Activated CD4-positive, alpha-beta memory T cell treated with anti-CD3 and anti-CD28 coated beads for 36 hours (primary cell): ENCODE measurements at regions not wholly inside any gene's neighbourhood (a gene's known extent, or its start where the extent isn't known, plus 50 kb on each side); places are given as distances from the start of the nearest gene placed in this dataset.

Source experiments
- CTCF ChIA-PET: fragments of 350-600 bp; sonication (Branson Sonifier 250); formaldehyde crosslinking; loops from one replicate; lab custom pipeline; 2021; ENCODE audit warnings: antibody characterized with exemption, inconsistent platforms; lab: Charles Lee
- POLR2A ChIA-PET: fragments of 350-600 bp; sonication (Branson Sonifier 250); formaldehyde crosslinking; loops from one replicate; lab custom pipeline; 2021; ENCODE audit warnings: antibody characterized with exemption; lab: Charles Lee
- DNase-seq: peaks from one replicate; pipeline ENCODE4 v3.0.0-alpha.2; 2020
- H3K27ac Mint-ChIP-seq: one replicate; pipeline ENCODE4 v1.8.0; 2021; ENCODE audit warnings: mixed read lengths
- H3K27me3 Mint-ChIP-seq: one replicate; pipeline ENCODE4 v1.8.0; 2021; ENCODE audit warnings: mixed read lengths
- H3K36me3 Mint-ChIP-seq: one replicate; pipeline ENCODE4 v1.8.0; 2021; ENCODE audit warnings: mixed read lengths
- H3K4me1 Mint-ChIP-seq: one replicate; pipeline ENCODE4 v1.8.0; 2021; ENCODE audit warnings: low read depth, mixed read lengths
- H3K4me3 Mint-ChIP-seq: one replicate; pipeline ENCODE4 v1.8.0; 2021; ENCODE audit warnings: mild to moderate bottlenecking, mixed read lengths
- H3K9me3 Mint-ChIP-seq: one replicate; pipeline ENCODE4 v1.8.0; 2021; ENCODE audit warnings: mixed read lengths
- intact Hi-C: fragments of 100-400 bp; cut with micrococcal nuclease; formaldehyde crosslinking; loops from one replicate; pipeline ENCODE4 v1.15.1; 2023

GRCh38 chr1:221812088-221812752 is 70.3 kb upstream of the DUSP10 start:
- Mint-ChIP-seq H3K27me3 (no peaks in the 10 kb centered on the region), H3K36me3 (no peaks in the 10 kb centered on the region), H3K9me3 (no peaks in the 10 kb centered on the region), H3K4me3 (no peak overlapping the region), H3K4me1 (peaks cover 27% of the 10 kb centered on the region), H3K27ac (no peak overlapping the region)
- ChIA-PET CTCF (no interaction called here), POLR2A (no interaction called here)
- no peak for DNase-seq
- intact Hi-C loops, result no loop called here

- Mint-ChIP-seq H3K27ac (peak overlapping the region; percentile 21), H3K27me3 (no peaks in the 10 kb centered on the region), H3K4me3 (no peak overlapping the region), H3K36me3 (no peaks in the 10 kb centered on the region), H3K4me1 (peaks cover 29% of the 10 kb centered on the region), H3K9me3 (no peaks in the 10 kb centered on the region)
- intact Hi-C loops, result loop anchor here (2.0 kb wide), 1 partner anchor 18 kb away; no protein-coding TSS in a partner anchor
- CTCF ChIA-PET, result interaction anchor here (0.6 kb wide), 1 partner anchor 19 kb away, joined by 3 read pairs; no protein-coding TSS in a partner anchor
- POLR2A ChIA-PET, result interaction anchor here (1.6 kb wide), 1 partner anchor 16 kb away, joined by 3 read pairs; no protein-coding TSS in a partner anchor
- no peak for DNase-seq
These were observed 68.5 kb upstream of the DUSP10 start for GRCh38 chr1:221810406-221810805.

GRCh38 chr1:221809091-221810029 is 67.5 kb upstream of the DUSP10 start:
- CTCF ChIA-PET, result interaction anchor here (0.8 to 1.1 kb wide), 2 partner anchors 16 to 27 kb away, joined by 3 read pairs; no protein-coding TSS in a partner anchor
- Mint-ChIP-seq H3K36me3 (no peaks in the 10 kb centered on the region), H3K27me3 (no peaks in the 10 kb centered on the region), H3K27ac (no peak overlapping the region), H3K9me3 (no peaks in the 10 kb centered on the region), H3K4me1 (peaks cover 35% of the 10 kb centered on the region), H3K4me3 (no peak overlapping the region)
- intact Hi-C loops, result loop anchor here (1.0 to 2.0 kb wide), 5 partner anchors 15 to 67 kb away; partner anchors contain the start of gene DUSP10
- no peak for DNase-seq
- POLR2A ChIA-PET, result interaction anchor here (1.6 kb wide), 1 partner anchor 15 kb away, joined by 3 read pairs; no protein-coding TSS in a partner anchor

- CTCF ChIA-PET, result no interaction called here
- Mint-ChIP-seq H3K36me3 (no peaks in the 10 kb centered on the region), H3K4me1 (peaks cover 40% of the 10 kb centered on the region), H3K9me3 (no peaks in the 10 kb centered on the region), H3K27ac (no peak overlapping the region), H3K27me3 (no peaks in the 10 kb centered on the region), H3K4me3 (no peak overlapping the region)
- intact Hi-C loops, result no loop called here
- POLR2A ChIA-PET, result interaction anchor here (0.7 kb wide), 1 partner anchor 65 kb away, joined by 3 read pairs; the partner anchor contains the start of gene DUSP10
- no peak for DNase-seq
These were observed 65.1 kb upstream of the DUSP10 start for GRCh38 chr1:221806984-221807383.

GRCh38 chr1:221806236-221806635 is 64.3 kb upstream of the DUSP10 start:
- no peak for DNase-seq
- Mint-ChIP-seq H3K9me3 (no peaks in the 10 kb centered on the region), H3K27ac (no peak overlapping the region), H3K4me1 (peaks cover 44% of the 10 kb centered on the region), H3K4me3 (no peak overlapping the region), H3K36me3 (no peaks in the 10 kb centered on the region), H3K27me3 (no peaks in the 10 kb centered on the region)
- intact Hi-C loops, result no loop called here
- CTCF ChIA-PET, result interaction anchor here (0.8 kb wide), 1 partner anchor 39 kb away, joined by 4 read pairs; no protein-coding TSS in a partner anchor
- POLR2A ChIA-PET, result no interaction called here

- peaks cover 3% of the 10 kb centered on the region for H3K9me3 Mint-ChIP-seq
- ChIA-PET CTCF (no interaction called here), POLR2A (no interaction called here)
- H3K36me3 Mint-ChIP-seq, result peaks cover 2% of the 10 kb centered on the region
- peaks cover 35% of the 10 kb centered on the region for H3K4me1 Mint-ChIP-seq
- no peak overlapping the region for H3K4me3 Mint-ChIP-seq
- H3K27me3 Mint-ChIP-seq, result no peaks in the 10 kb centered on the region
- no peak for DNase-seq
- intact Hi-C loops, result no loop called here
- no peak overlapping the region for H3K27ac Mint-ChIP-seq
These were observed 63.2 kb upstream of the DUSP10 start for GRCh38 chr1:221805121-221805520.

GRCh38 chr1:221804303-221804702 is 62.4 kb upstream of the DUSP10 start:
- H3K27ac Mint-ChIP-seq, result no peak overlapping the region
- H3K36me3 Mint-ChIP-seq, result peaks cover 3% of the 10 kb centered on the region
- no peak overlapping the region for H3K4me3 Mint-ChIP-seq
- ChIA-PET CTCF (no interaction called here), POLR2A (no interaction called here)
- DNase-seq, result no peak
- peaks cover 7% of the 10 kb centered on the region for H3K9me3 Mint-ChIP-seq
- intact Hi-C loops, result no loop called here
- peaks cover 27% of the 10 kb centered on the region for H3K4me1 Mint-ChIP-seq
- no peaks in the 10 kb centered on the region for H3K27me3 Mint-ChIP-seq

- intact Hi-C loops, result loop anchor here (1.0 kb wide), 1 partner anchor 22 kb away; no protein-coding TSS in a partner anchor
- Mint-ChIP-seq H3K4me3 (no peak overlapping the region), H3K36me3 (peaks cover 4% of the 10 kb centered on the region), H3K9me3 (peaks cover 7% of the 10 kb centered on the region), H3K27me3 (no peaks in the 10 kb centered on the region), H3K27ac (no peak overlapping the region), H3K4me1 (peaks cover 16% of the 10 kb centered on the region)
- DNase-seq, result no peak
- POLR2A ChIA-PET, result interaction anchor here (1.2 to 2.4 kb wide), 2 partner anchors 28 to 192 kb away, joined by 3 to 9 read pairs; no protein-coding TSS in a partner anchor
- CTCF ChIA-PET, result interaction anchor here (1.7 kb wide), 1 partner anchor 60 kb away, joined by 3 read pairs; the partner anchor contains the start of gene DUSP10
These were observed 60.1 kb upstream of the DUSP10 start for GRCh38 chr1:221801773-221802516.

- CTCF ChIA-PET, result interaction anchor here (1.7 kb wide), 1 partner anchor 59 kb away, joined by 3 read pairs; the partner anchor contains the start of gene DUSP10
These were observed 59.4 kb upstream of the DUSP10 start for GRCh38 chr1:221801251-221801661.

GRCh38 chr1:221800831-221801230 is 58.9 kb upstream of the DUSP10 start:
- POLR2A ChIA-PET, result interaction anchor here (2.4 kb wide), 1 partner anchor 29 kb away, joined by 9 read pairs; no protein-coding TSS in a partner anchor
- Mint-ChIP-seq H3K4me3 (no peak overlapping the region), H3K27ac (no peak overlapping the region), H3K4me1 (peaks cover 21% of the 10 kb centered on the region), H3K36me3 (peaks cover 4% of the 10 kb centered on the region), H3K27me3 (no peaks in the 10 kb centered on the region), H3K9me3 (peaks cover 7% of the 10 kb centered on the region)
- intact Hi-C loops, result no loop called here
- CTCF ChIA-PET, result interaction anchor here (1.7 kb wide), 1 partner anchor 59 kb away, joined by 3 read pairs; the partner anchor contains the start of gene DUSP10
- DNase-seq, result no peak

More at GRCh38 chr1:221801251-221801661, 59.4 kb upstream of the DUSP10 start:
- Mint-ChIP-seq H3K27ac (no peak overlapping the region), H3K27me3 (no peaks in the 10 kb centered on the region), H3K36me3 (peaks cover 4% of the 10 kb centered on the region), H3K4me1 (peaks cover 21% of the 10 kb centered on the region), H3K9me3 (peaks cover 7% of the 10 kb centered on the region), H3K4me3 (no peak overlapping the region)
- DNase-seq, result no peak
- POLR2A ChIA-PET, result interaction anchor here (2.4 kb wide), 1 partner anchor 28 kb away, joined by 9 read pairs; no protein-coding TSS in a partner anchor
- intact Hi-C loops, result no loop called here

- no peak for DNase-seq
- H3K27me3 Mint-ChIP-seq, result no peaks in the 10 kb centered on the region
- no peak overlapping the region for H3K4me3 Mint-ChIP-seq
- intact Hi-C loops, result no loop called here
- no peak overlapping the region for H3K27ac Mint-ChIP-seq
- ChIA-PET POLR2A (no interaction called here), CTCF (interaction anchor here (0.9 kb wide), 1 partner anchor 27 kb away, joined by 4 read pairs; no protein-coding TSS in a partner anchor)
- H3K9me3 Mint-ChIP-seq, result peaks cover 7% of the 10 kb centered on the region
- peaks cover 46% of the 10 kb centered on the region for H3K4me1 Mint-ChIP-seq
- H3K36me3 Mint-ChIP-seq, result peaks cover 4% of the 10 kb centered on the region
These were observed 55.6 kb upstream of the DUSP10 start for GRCh38 chr1:221797506-221797905.
